DMS153 treated with DMSO at 0.1 percent for 48 hours (cell line): ENCODE measurements at regions not wholly inside any gene's neighbourhood (a gene's known extent, or its start where the extent isn't known, plus 50 kb on each side); places are given as distances from the start of the nearest gene placed in this dataset.
"Not testable (repeated sequence)": the region's sequence is repeated elsewhere in the genome, so short reads cannot be mapped to it uniquely, and the experiment has no call there.

Experiments used
- DNase-seq: peaks from one replicate; lab custom pipeline; 2025; ENCODE audit not compliant: unreplicated experiment; lab: John Stamatoyannopoulos, UW

DNA sequence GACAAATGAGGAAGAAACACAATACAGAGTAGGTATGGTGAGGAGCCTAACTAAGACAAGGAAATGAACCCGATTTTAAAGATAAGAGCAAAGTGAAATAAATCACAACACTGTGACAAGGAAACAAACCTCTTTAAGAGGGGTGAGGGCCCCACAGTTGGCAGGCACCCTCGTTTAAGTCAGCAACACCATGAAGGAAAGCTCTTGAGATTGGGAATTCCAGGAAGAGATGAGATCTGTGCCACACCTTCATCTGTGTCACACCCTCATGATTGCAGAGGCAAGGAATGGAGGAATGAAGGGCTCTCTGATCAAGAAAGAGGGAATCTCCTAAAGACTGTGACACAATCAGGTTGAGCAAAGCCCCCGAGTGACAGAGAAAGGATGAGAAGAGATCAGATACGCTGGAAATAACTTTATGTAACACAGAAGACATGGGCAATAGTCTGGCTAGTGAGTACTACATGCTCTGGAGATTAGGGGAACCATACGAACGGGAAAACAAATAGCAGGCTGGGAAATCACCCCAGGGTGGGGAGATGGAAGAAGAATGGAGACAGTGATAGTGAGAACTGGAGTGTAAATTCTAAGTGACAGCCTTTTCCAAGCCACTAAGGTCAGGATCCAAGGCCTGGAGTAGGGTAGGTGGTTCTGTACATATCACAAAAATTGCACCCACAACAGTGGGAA lies 51.7 kb upstream of the TERB2 start:
- DNase-seq, result not testable (repeated sequence)
